Liver (tissue), 8 donors: ENCODE measurements at regions not wholly inside any gene's neighbourhood (a gene's known extent, or its start where the extent isn't known, plus 50 kb on each side); places are given as distances from the start of the nearest gene placed in this dataset.

ENCODE experiments used
- DNase-seq: peaks from one replicate; pipeline ENCODE4 v3.0.0-alpha.2; 2017; ENCODE audit warnings: low spot score
- H3K27ac ChIP-seq, 2 donors: one replicate each; pipeline ENCODE4 v1.7.0; 2013; ENCODE audit warnings: inconsistent platforms in 2 of 2, low read length in 2 of 2, control low read depth in 1 of 2, low read depth in 1 of 2, mild to moderate bottlenecking in 1 of 2
- H3K27me3 ChIP-seq, 4 donors: one replicate each; pipeline versions ENCODE4 v1.6.1 to v1.7.0; 2013; ENCODE audit warnings: low read length in 3 of 4, inconsistent platforms in 1 of 4, mild to moderate bottlenecking in 1 of 4, moderate library complexity in 1 of 4; ENCODE audit not compliant: control insufficient read depth in 4 of 4, insufficient read depth in 4 of 4
- H3K36me3 ChIP-seq, 4 donors: one replicate each; pipeline versions ENCODE4 v1.6.1 to v1.7.0; 2013; ENCODE audit warnings: low read length in 3 of 4, mild to moderate bottlenecking in 3 of 4, low read depth in 1 of 4, moderate library complexity in 1 of 4; ENCODE audit not compliant: control insufficient read depth in 4 of 4, insufficient read depth in 3 of 4
- H3K4me1 ChIP-seq, 4 donors: one replicate each; pipeline versions ENCODE4 v1.6.1 to v1.7.0; 2013; ENCODE audit warnings: low read length in 3 of 4, mild to moderate bottlenecking in 3 of 4, moderate library complexity in 1 of 4; ENCODE audit not compliant: control insufficient read depth in 4 of 4, insufficient read depth in 4 of 4
- H3K4me3 ChIP-seq, 3 donors: one replicate each; pipeline versions ENCODE4 v1.6.1 to v1.7.0; 2013; ENCODE audit warnings: low read length in 3 of 3, control low read depth in 1 of 3, low read depth in 1 of 3, mild to moderate bottlenecking in 1 of 3
- H3K9ac ChIP-seq, 2 donors: one replicate each; pipeline ENCODE4 v1.7.0; 2013; ENCODE audit warnings: low read length in 2 of 2, mild to moderate bottlenecking in 2 of 2, moderate library complexity in 2 of 2, control low read depth in 1 of 2, low read depth in 1 of 2
- H3K9me3 ChIP-seq, 4 donors: one replicate each; pipeline versions ENCODE4 v1.6.1 to v1.7.0; 2013; ENCODE audit warnings: low read length in 3 of 4; ENCODE audit not compliant: control insufficient read depth in 4 of 4
- ATF3 ChIP-seq: IDR thresholded peaks from 2 replicates; pipeline ENCODE4 v1.6.1; 2016; ENCODE audit warnings: antibody characterized with exemption
- CTCF ChIP-seq: fragments of 150-350 bp; IDR thresholded peaks from 2 replicates; pipeline ENCODE4 v1.5.1; 2017; ENCODE audit warnings: improper control_type of control experiment, low read depth, low read length; ENCODE audit not compliant: missing input control
- EGR1 ChIP-seq, 2 donors: IDR thresholded peaks; 2 replicates each; pipeline ENCODE4 v1.6.1; 2016 to 2018; ENCODE audit warnings: antibody characterized with exemption in 2 of 2, low read depth in 2 of 2
- FOXA1 ChIP-seq: IDR thresholded peaks from 2 replicates; pipeline ENCODE4 v1.6.1; 2016; ENCODE audit warnings: antibody characterized with exemption
- FOXA2 ChIP-seq: IDR thresholded peaks from 2 replicates; pipeline ENCODE4 v1.6.1; 2016; ENCODE audit warnings: antibody characterized with exemption
- GABPA ChIP-seq, 2 donors: IDR thresholded peaks in 1 of 2; conservative IDR thresholded peaks in 1 of 2; 2 replicates each; pipeline ENCODE4 v1.6.1; 2016; ENCODE audit warnings: antibody characterized with exemption in 2 of 2, mild to moderate bottlenecking in 1 of 2, moderate library complexity in 1 of 2
- HNF4A ChIP-seq, 2 donors: conservative IDR thresholded peaks; 2 replicates each; pipeline ENCODE4 v1.6.1; 2016; ENCODE audit warnings: antibody characterized with exemption in 2 of 2, mild to moderate bottlenecking in 2 of 2
- HNF4G ChIP-seq: IDR thresholded peaks from 2 replicates; pipeline ENCODE4 v1.6.1; 2016; ENCODE audit warnings: antibody characterized with exemption
- JUND ChIP-seq, 2 donors: IDR thresholded peaks; 2 replicates each; pipeline ENCODE4 v1.6.1; 2016; ENCODE audit warnings: antibody characterized with exemption in 2 of 2
- MAX ChIP-seq: IDR thresholded peaks from 2 replicates; pipeline ENCODE4 v1.6.1; 2016; ENCODE audit warnings: antibody characterized with exemption
- NR2F2 ChIP-seq: IDR thresholded peaks from 2 replicates; pipeline ENCODE4 v1.6.1; 2016; ENCODE audit warnings: antibody characterized with exemption
- RAD21 ChIP-seq, 2 donors: IDR thresholded peaks; 2 replicates each; pipeline ENCODE4 v1.6.1; 2016; ENCODE audit warnings: antibody characterized with exemption in 2 of 2, mild to moderate bottlenecking in 2 of 2
- REST ChIP-seq: IDR thresholded peaks from 2 replicates; pipeline ENCODE4 v1.6.1; 2016; ENCODE audit warnings: antibody characterized with exemption, mild to moderate bottlenecking
- RXRA ChIP-seq, 2 donors: IDR thresholded peaks; 2 replicates each; pipeline ENCODE4 v1.6.1; 2017 to 2018; ENCODE audit warnings: antibody characterized with exemption in 2 of 2, mild to moderate bottlenecking in 1 of 2
- SP1 ChIP-seq: IDR thresholded peaks from 2 replicates; pipeline ENCODE4 v1.6.1; 2018; ENCODE audit warnings: antibody characterized with exemption, mild to moderate bottlenecking
- TAF1 ChIP-seq: conservative IDR thresholded peaks from 2 replicates; pipeline ENCODE4 v1.6.1; 2016; ENCODE audit warnings: antibody characterized with exemption, mild to moderate bottlenecking
- YY1 ChIP-seq: IDR thresholded peaks from 2 replicates; pipeline ENCODE4 v1.6.1; 2016; ENCODE audit warnings: antibody characterized with exemption, mild to moderate bottlenecking
- WGBS: extraction: QIAGEN DNeasy Blood & Tissue Kit; methylation state at CpG from one replicate; pipeline ENCODE4 v1.1.7; 2013; 5-methylcytosine and 5-hydroxymethylcytosine counted together
- donor health status: healthy.
- donor health status: healthy.
- donor health status: healthy.
- donor health status: healthy.
- donor health status: healthy.

GRCh38 chr4:107330916-107331315 is 294.8 kb upstream of the DKK2 start:
- H3K27ac ChIP-seq: no peak overlapping the region
- no peak overlapping the region for H3K9ac ChIP-seq
- DNase-seq: no peak
- no peak overlapping the region for H3K4me3 ChIP-seq
- no peaks in the 10 kb centered on the region for H3K9me3 ChIP-seq
- no peak for TF ChIP-seq CTCF
- TF ChIP-seq EGR1 (IDR thresholded peaks at IDR 0.05; ENCODE audit: low read depth in 2 of 2): no peak
- TF ChIP-seq HNF4G: no peak
- no peak for TF ChIP-seq TAF1
- TF ChIP-seq FOXA2: no peak
- TF ChIP-seq ATF3: no peak
- no peaks in the 10 kb centered on the region for H3K27me3 ChIP-seq
- no peaks in the 10 kb centered on the region for H3K4me1 ChIP-seq
- no peaks in the 10 kb centered on the region for H3K36me3 ChIP-seq

GRCh38 chr4:107319386-107319785 is 283.3 kb upstream of the DKK2 start:
- H3K4me1 ChIP-seq: no peaks in the 10 kb centered on the region
- TF ChIP-seq JUND (IDR thresholded peaks at IDR 0.05) (no peak), TAF1 (no peak), RAD21 (IDR thresholded peaks at IDR 0.05) (no peak), SP1 (no peak), EGR1 (IDR thresholded peaks at IDR 0.05; ENCODE audit: low read depth in 2 of 2) (no peak), FOXA2 (no peak), HNF4A (conservative IDR thresholded peaks at IDR 0.05) (no peak), ATF3 (no peak), FOXA1 (no peak), CTCF (no peak), HNF4G (no peak), MAX (no peak), REST (no peak), RXRA (IDR thresholded peaks at IDR 0.05) (no peak), YY1 (no peak), GABPA (IDR thresholded peaks at IDR 0.05 in 1 of 2, conservative IDR thresholded peaks at IDR 0.05 in 1 of 2) (no peak), NR2F2 (no peak)
- 91% methylated on average over 1 of the region's 1 CpG for WGBS
- no peak overlapping the region for H3K27ac ChIP-seq
- H3K9me3 ChIP-seq: no peaks in the 10 kb centered on the region
- H3K9ac ChIP-seq: no peak overlapping the region
- H3K36me3 ChIP-seq: no peaks in the 10 kb centered on the region
- peaks cover 0 to 3% (median 0%) of the 10 kb centered on the region in 4 donors for H3K27me3 ChIP-seq
- no peak overlapping the region for H3K4me3 ChIP-seq
- DNase-seq: no peak
